HG03066 (cell line): ENCODE measurements at regions not wholly inside any gene's neighbourhood (a gene's known extent, or its start where the extent isn't known, plus 50 kb on each side); places are given as distances from the start of the nearest gene placed in this dataset.

Source experiments
- ATAC-seq: cut with Tn5 transposase; IDR thresholded peaks from one replicate; pipeline ENCODE4 v1.9.1; 2021; ENCODE audit warnings: low read depth; ENCODE audit not compliant: unreplicated experiment

DNA sequence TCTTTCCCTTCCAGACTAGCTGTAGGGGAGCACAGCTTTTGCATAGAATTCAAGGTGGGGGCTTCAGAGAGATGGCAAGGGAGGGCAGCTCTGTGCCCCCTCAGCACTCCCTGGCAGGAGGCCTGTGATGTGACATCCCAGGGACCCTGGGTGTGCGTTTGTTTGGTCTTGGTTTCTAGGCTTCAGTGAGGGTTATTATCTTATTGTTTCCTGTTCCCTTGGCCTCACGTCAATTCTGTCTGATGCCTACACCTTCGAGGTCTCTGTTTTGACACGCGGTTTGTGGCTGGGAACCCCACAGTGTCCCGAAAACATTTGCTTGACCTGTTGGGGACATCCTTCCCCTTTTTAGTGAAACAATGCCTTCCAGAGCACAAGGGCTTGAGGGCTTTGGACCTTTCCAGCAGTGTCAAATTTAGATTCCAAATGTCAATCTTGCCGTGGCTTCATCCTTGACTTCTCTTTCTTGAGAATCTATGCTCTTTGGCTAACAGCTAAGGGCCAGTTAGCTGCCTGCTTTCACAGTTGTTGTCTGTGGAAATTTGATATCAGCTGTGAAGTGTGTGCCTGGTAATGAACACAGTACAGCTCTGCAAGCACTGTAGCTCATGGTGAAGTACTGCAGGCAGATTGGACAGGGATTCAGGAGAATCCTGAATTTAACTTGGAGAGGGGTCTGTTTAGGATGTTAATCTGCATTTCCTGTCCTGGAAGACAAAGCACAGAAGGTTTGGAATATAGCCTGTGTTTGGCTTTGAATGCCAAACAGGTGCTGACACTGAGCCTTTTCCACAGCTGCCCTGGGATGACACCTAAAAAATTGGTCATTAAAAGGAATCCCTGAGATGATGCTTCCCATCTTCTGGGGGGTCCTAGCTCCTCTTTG lies 108.2 kb upstream of the CXCR4 start:
- peak; percentile 75 for ATAC-seq

DNA sequence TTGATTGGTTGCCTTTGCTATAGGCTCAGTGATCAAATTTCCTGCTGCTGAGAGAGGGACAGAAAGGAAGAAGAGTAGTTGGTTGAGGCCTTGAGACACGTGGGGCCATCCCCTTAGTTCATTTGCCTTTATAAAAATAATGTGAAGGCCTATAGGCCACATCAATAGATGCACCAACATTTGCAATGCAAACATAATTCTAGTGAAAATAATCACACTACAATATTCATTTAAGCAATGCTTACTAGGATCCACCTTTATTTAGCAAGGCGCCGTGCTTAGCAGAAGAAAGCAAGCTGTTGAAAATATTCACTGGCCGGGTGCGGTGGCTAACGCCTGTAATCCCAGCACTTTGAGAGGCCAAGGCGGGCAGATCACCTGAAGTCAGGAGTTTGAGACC lies 105.3 kb upstream of the CXCR4 start:
- no peak for ATAC-seq

DNA sequence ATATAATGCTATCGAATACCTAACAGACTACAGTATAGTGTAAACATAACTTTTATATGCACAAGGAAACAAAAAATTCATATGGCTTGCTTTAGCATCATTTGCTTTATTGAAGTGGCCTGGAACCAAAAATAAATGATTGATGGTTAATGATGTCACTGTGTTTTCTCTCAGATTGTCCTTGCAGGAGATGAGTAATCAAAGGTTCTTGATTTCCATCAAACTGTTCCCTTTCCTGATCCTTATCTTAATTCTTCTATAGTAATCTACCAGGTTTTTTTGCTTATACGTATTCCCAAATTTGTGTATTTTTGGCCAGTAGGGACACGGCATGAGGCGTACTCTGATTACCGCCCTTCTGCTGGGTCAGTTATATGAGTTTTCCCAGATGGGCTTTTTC lies 104.9 kb upstream of the CXCR4 start:
- no peak for ATAC-seq

DNA sequence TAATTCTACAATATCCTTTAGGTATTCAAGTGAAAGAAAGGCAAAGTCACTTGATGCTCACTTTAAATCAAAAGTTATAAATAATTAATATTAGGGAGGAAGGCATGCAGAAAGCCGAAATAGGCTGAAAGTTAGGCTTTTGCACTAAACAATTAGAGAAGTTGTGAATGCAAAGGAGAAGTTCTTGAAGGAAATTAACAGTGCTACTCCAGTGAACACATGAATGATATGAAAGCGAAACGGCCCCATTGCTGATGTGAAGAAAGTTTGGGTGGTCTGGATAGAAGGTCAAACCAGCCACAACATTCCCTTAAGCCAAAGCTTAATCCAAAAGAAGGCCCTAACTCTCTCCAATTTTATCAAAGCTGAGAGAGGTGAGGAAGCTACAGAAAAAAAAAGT lies 103.1 kb upstream of the CXCR4 start:
- ATAC-seq, result no peak

DNA sequence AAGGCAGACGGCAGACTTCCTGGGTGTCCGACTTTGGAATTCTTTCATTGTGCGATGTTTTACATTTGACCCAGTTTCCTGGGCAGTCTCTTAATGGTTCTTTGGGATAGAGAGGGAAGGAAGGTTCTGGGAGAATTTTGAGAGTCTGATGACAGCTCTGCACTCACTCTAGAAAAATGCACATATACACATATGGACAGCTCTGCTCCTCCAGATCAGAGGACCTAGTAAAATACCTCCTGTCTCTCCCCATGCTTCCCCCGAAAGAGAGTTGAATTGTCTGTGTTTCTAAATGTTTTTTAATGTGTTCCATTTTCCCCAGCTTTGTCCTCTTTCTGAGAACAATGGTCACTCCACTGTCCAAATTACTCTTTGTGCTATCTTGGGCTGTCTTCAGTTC lies 102.0 kb upstream of the CXCR4 start:
- no peak for ATAC-seq

DNA sequence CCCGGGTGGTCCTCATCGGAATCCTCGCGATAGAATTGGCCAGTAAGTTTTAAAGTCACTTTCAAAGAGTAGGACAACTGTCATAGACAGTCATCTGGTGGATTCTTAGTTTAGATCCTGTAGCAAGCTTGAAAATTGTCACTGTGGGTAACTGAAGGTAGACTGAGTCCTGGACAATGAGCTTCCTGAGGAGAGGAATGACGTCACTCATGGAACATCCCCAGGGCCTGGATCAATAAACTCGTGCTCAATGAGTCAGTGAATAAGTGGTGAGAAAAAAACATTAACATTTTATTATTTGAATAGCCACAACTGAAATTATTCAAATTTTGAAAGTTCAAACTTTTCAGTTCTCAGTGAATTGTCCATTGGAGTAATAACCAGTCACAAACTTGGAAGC lies 101.4 kb upstream of the CXCR4 start:
- no peak for ATAC-seq

DNA sequence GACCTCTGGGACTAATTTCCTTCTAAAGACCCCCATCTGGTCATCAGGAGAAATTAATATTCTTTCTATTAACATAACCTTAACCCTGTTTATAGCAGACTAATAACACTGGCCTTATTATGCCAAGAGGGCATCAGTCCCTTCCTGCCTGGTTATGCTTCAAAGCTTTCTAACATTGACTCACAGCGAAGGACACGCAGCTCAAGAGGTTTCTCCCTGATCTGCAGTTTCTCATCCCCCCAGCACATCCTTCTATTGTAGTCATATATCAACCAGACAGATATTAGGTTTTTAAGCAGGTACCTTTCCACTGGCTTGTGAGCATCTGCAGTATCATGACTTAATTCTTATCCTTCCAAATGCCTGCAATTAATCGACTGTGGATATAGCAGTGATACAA lies 100.0 kb upstream of the CXCR4 start:
- ATAC-seq, result no peak

DNA sequence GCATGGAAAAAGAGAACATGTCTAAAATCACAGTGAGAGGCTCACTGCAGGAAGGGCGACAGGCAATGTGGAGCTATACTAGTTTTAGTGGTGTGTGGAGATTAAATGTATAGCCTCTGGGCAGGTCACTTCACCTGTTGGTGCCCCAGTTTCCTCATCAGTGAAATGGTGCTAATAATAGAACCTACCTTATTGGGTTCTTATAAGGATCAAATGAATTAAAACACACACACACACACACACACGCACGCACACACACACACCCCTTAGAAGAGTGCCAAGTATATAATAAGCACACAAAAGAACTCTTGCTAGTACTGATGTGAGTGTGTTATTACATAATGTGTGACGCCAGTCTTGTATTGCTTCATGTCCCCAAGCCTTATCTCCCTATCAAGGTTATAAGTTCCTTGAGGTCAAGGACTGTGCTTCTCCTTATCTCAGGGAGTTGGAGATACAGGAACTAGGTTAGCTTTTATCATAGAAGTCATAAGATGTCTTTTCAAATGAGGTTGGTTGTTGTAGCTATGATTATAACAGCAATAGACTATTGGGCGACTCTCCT lies 98.0 kb upstream of the CXCR4 start:
- no peak for ATAC-seq

DNA sequence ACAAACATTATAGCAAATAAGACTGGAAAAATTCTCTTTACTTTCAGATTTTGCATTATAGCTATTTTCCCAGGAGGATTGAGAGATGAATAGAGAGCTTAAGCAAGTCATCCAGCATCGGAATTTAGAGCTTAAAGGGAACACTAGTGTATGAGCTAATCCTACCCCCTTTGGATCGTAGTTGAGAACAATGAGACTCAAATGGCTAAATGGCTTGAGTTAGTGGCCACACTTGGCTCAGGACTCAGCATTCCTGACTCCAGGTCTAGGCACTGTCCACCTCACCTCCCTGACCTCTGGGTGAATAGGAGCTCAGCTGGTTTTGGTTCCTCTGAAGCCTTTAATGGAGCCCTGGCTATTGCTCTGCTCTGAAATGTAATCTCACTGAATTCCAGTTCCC lies 97.5 kb upstream of the CXCR4 start:
- ATAC-seq, result no peak

DNA sequence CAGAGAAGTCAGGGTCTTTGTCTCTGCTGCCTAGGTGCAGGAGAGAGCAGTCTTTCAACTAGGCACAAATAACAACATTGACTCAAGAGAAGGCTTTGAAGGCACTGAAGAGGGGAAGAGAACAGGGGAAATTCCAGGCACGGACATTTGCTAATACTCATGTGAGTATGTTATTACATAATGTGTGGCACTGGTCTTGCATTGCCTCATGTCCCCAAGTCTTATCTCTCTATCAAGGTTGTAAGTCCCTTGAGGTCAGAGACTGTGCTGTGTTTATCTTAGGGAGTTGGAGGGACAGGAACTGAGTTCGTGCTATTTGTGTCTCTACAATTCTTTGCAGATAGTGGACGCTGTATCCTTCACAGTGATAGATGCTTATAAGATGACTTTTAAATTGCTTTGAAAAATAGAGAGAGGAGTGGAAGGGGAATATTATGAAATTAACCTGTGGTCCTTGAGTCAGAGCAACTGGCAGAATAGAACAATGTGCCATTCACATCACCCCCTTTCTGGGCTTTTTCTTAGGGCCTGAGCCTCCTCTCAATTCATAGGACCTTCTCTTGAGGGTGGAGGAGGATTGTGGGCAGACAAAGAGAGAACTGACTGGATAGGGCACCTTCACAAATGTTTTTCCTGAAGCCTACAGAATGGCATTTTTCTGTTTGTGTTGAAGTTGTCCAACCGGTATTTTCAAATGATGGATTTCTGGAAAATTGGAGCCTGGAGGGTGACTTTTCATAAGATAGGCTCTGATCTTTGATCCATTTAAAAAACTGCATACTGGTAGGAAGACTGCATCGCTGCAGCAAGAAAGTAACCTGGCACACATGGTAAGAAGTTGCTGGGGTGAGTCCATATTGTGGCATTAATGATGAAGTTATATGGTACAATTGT lies 96.6 kb upstream of the CXCR4 start:
- ATAC-seq, result no peak

DNA sequence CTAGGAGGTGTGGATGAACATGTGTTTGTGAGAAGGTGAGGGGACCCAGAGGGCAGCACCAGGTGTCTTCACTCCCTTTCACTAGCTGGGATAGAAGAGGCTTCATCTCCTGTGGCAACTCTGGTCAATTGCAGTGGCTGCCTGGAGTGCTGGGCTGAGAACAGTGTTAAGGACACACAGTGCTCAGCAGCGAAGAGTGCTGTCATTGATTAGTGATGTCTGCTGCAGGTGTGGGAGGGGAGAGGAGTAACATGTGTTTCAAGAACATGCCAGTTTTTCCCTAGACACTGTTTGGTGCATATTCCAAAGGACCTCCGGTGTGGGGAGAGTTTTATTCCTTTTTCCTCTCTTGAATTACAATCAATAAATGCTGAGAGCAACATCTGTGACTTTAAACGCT lies 95.9 kb upstream of the CXCR4 start:
- ATAC-seq, result no peak

DNA sequence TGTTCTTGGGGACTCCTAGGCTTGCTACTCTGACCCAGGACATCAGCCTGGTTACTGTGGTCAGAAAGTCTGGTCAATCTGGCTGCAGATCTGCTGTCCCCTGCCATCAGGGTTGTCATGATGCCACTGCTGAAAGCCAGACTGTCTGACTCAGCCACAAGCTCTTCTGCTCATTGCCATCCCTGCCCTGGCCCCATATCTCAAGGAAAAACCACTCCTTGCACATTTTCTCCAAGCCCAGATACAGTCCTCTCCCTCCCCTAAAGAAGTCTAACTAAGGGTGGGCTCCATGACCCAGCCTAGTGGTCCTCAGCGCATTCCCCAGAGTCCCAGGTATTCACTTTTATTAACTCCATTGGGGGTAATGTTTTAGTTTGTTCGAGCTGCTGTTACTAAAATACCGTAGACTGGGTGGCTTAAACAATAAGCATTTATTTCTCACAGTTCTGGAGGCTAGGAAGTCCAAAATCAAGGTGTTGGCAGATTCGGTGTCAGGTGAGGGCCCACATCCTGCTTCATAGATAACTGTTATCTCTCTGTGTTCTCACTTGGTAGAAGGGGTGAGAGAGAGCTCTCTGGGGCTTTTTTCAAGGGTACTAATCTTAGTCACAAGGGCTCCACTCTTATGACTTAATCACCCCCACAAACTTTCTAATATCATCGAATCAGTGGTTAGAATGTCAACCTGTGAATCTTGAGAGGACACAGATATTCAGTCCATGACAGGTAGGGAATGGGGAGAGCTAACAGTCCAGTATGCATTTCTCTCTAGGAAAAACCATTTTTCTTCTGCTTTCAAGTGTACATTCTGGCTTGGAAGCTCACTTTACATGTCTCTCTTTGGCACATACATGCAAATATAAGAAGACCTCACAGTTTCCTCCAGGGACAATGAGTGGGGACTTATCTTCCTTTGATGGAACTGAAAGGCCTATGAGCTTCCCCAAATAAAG lies 94.8 kb upstream of the CXCR4 start:
- ATAC-seq, result no peak

DNA sequence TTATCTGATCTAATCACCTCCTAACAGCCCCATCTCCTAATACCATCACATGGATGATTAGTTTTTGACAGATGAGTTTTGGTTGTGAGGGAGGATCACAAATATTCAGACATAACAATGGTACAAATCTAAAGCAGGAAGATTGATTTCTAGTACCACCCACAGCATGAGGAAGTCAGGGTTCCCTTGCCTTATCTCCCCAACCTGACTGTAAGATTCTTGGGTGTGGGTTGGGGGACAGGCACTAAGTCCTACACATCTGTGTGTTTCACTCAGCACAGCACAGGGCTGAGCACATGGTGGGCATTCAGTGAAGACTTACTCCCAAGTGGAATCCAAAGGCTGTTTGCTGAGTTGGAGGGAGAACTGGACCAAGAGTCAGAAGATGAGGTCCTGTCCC lies 93.8 kb upstream of the CXCR4 start:
- no peak for ATAC-seq

DNA sequence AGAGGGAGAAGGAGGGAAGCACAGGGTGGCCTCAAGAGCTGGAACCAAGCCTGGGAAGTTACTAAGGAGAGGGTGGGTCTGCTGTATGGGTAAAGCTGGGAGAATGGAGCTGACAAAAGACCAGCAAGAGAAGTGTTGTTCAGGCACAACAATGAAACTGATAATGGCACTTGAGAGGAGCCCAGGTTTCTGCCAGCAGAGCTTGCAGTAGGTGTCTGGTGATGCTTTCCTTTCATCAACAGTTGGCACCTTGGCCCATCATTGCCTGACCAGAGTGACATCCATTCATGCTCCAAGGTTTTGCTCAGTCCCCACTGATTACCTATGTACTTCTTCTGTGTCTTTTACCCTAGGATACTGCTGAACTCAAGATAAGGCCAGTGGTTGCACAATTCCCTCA lies 92.9 kb upstream of the CXCR4 start:
- no peak for ATAC-seq

DNA sequence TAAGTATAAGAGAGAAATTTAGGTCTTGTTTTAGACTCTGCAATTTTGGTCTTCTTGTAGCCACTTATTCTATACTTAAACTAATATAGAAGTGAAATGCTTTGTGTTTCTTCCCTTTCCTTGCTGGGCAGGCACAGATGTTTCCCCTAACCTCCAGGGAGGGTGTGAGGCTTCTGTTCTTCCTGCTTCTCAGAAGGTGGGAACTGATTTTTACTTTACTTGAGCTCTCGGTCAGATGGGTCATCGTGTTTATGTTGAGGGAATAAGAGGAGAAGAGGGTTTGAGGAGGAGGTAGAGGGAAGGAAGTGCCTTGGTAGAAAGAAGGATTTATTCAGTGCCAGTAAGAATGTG lies 92.5 kb upstream of the CXCR4 start:
- no peak for ATAC-seq

DNA sequence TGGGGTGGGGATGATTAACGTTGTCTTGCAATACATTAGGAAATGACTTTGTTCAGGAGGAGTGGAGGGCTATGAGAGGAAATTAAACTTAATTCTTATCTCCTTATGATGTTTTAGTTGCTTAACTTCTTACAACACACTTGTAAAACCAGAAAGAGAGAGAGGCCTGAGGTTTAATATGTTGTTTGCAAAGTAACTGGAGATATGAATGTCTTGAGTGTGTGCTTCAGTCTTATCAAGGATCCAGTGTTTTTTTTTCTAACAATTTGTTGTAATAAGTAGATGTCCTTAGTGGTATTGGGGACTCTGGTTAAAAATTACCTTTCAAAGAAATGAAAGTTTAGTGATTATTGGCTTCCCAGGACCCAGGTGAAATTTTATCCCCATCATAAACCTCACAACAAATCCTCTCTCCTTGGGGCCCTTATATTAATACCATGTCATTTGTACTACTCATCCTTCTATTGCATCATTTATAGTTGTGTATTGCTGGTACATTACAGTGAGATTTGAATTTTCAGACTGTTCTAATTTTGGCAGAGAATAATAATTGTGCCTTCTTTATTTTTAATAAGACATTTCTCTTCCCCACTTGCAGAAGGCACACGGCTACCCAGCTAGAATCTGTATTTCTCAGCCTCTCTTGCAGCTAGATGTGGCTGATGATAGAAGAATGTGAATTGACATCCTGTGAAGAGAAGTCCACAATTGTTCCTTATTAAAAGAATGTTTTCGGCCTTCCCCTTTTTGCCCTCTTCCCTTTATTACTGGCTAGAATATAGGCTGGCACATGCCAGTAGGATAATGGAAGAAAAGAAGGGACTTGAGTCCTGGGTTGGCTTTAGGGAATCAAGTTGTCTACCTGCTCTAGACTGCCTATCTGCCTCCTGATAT lies 91.9 kb upstream of the CXCR4 start:
- no peak for ATAC-seq

DNA sequence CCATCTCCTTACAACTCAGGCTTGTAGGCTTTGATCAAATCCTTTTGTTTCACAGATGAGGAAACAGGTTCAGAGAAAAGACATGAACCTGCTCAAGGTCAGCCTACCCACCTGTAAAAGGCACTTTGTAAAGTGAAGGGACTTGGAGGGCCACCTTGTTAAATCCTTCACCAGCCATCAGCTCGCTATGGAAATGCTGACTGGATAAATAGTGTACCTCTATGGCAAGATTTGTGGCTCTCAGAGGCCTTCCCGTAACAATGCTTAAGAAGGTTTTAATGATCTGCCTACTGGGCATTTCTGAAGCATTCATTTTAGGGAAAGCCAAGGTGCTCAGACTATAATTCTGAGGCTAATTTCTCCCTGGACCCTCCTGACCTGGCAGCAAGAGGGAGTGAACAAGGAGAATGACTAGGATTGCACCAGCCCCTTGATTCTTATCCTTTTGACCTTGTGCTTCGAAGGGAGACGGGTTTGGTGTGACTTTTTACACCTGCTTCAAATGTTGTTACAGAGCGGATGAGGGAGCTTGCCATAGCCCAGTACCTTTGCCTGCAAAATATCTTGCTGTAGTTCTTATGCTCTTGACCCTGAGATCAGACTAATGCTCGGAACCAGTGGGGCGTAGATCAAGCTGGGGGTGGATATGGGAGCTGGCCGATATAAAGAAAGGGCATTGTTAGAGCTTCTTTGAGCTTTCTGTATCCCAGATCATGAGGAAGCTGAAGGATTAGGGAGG lies 90.9 kb upstream of the CXCR4 start:
- no peak for ATAC-seq

DNA sequence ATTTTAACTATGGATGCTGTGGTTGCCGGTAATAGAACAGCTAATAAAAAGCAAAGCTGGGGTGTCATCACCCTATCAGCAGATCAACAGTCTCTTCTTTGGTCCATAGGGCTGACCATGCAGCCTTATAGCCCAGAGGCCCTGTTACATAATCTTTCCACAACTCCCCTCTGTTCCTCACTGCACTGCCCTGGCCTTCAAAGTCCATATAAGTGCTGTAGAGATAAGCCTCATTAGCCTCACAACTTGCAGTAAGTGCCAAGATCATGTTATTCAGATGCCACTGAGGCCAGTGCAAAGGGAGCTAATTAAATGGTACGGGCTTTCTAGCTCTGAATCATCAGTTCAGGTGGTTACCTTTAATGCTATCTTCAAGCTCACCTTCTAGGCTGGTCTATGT lies 89.7 kb upstream of the CXCR4 start:
- no peak for ATAC-seq
